Stimulated activated CD4-positive, alpha-beta T cell treated with anti-CD3 and anti-CD28 coated beads, TNF-alpha, amount 100 ng/mL, for 1 hour (primary cell): ENCODE measurements at regions not wholly inside any gene's neighbourhood (a gene's known extent, or its start where the extent isn't known, plus 50 kb on each side); places are given as distances from the start of the nearest gene placed in this dataset.
"Not testable (repeated sequence)": the region's sequence is repeated elsewhere in the genome, so short reads cannot be mapped to it uniquely, and the experiment has no call there.

Source experiments
- DNase-seq, 3 donors: peaks; one replicate each; pipeline ENCODE4 v3.0.0-alpha.2; 2020; ENCODE audit warnings: low read depth in 3 of 3, low spot score in 1 of 3

- DNase-seq, result no peak
Measured at GRCh38 chr7:101708223-101708622, 79.1 kb upstream of the MYL10 start.

- no peak for DNase-seq
Measured at GRCh38 chr7:101712652-101713051, 83.6 kb upstream of the MYL10 start.

GRCh38 chr7:101714097-101714496, 85.0 kb upstream of the MYL10 start:
- DNase-seq, result no peak

GRCh38 chr7:101717628-101718357, 88.7 kb upstream of the MYL10 start:
- no peak for DNase-seq

GRCh38 chr7:101718363-101719122, 89.4 kb upstream of the MYL10 start:
- no peak for DNase-seq

- no peak for DNase-seq
Measured at GRCh38 chr7:101719123-101719470, 90.0 kb upstream of the MYL10 start.

GRCh38 chr7:101720324-101720723, 91.2 kb upstream of the MYL10 start:
- no peak for DNase-seq

- DNase-seq, result no peak
Measured at GRCh38 chr7:101722247-101722646, 93.2 kb upstream of the MYL10 start.

- DNase-seq, result no peak
Measured at GRCh38 chr7:101723835-101724234, 93.6 kb upstream of the CUX1 start.

GRCh38 chr7:101724957-101725356, 92.5 kb upstream of the CUX1 start:
- no peak for DNase-seq

GRCh38 chr7:101725921-101726320, 91.5 kb upstream of the CUX1 start:
- no peak for DNase-seq

GRCh38 chr7:101727184-101727583, 90.2 kb upstream of the CUX1 start:
- no peak for DNase-seq

GRCh38 chr7:101728128-101728527, 89.3 kb upstream of the CUX1 start:
- DNase-seq, result no peak

GRCh38 chr7:101728873-101729240, 88.6 kb upstream of the CUX1 start:
- DNase-seq, result not testable (repeated sequence)

GRCh38 chr7:101729241-101729883, 88.1 kb upstream of the CUX1 start:
- no peak for DNase-seq

- DNase-seq, result no peak
Measured at GRCh38 chr7:101731502-101732084, 85.8 kb upstream of the CUX1 start.

GRCh38 chr7:101733713-101734475, 83.5 kb upstream of the CUX1 start:
- no peak for DNase-seq

GRCh38 chr7:101736084-101736483, 81.3 kb upstream of the CUX1 start:
- DNase-seq, result no peak

GRCh38 chr7:101739775-101740398, 77.5 kb upstream of the CUX1 start:
- no peak for DNase-seq

GRCh38 chr7:101740981-101741725, 76.3 kb upstream of the CUX1 start:
- DNase-seq, result no peak
